OCI-LY3 (cell line): ENCODE measurements at regions not wholly inside any gene's neighbourhood (a gene's known extent, or its start where the extent isn't known, plus 50 kb on each side); places are given as distances from the start of the nearest gene placed in this dataset.

ENCODE experiments used
- CTCF ChIP-seq: fragments of 200-600, 300-600 bp; sonication (generic); IDR thresholded peaks from 2 replicates; pipeline ENCODE4 v1.5.1; 2014; ENCODE audit warnings: antibody characterized with exemption, low read length, low read depth
- EZH2phosphoT487 ChIP-seq: fragments of 200-600 bp; shearing (Covaris generic); IDR thresholded peaks from 2 replicates; pipeline ENCODE4 v1.6.1; 2018; ENCODE audit warnings: antibody characterized with exemption, mixed run types, low read depth

- TF ChIP-seq CTCF (no peak), EZH2phosphoT487 (no peak)
Observed at GRCh38 chr5:6178846-6179532, 199.4 kb downstream of the MED10 start.
